Upper lobe of left lung (tissue), 4 donors: ENCODE measurements at regions not wholly inside any gene's neighbourhood (a gene's known extent, or its start where the extent isn't known, plus 50 kb on each side); places are given as distances from the start of the nearest gene placed in this dataset.

Experiments
- CTCF ChIP-seq, 6 experiments: fragments of 450-650 bp in 4 of 6; fragments of 200-600 bp in 2 of 6; sonication (generic) in 2 of 6; IDR thresholded peaks; one replicate each; pipeline ENCODE4 v1.5.1; 2016 to 2019; ENCODE audit warnings: antibody characterized with exemption in 6 of 6
- POLR2A ChIP-seq, 4 donors: fragments of 450-650 bp; IDR thresholded peaks; one replicate each; pipeline ENCODE4 v1.5.1; 2016 to 2017; ENCODE audit warnings: antibody characterized with exemption in 4 of 4, mild to moderate bottlenecking in 2 of 4

- TF ChIP-seq POLR2A (IDR thresholded peaks at IDR 0.05), result no peak
- TF ChIP-seq CTCF (IDR thresholded peaks at IDR 0.05), result no peak
These were observed 424.9 kb upstream of the KAZN start for GRCh38 chr1:14173598-14173997.
